Common myeloid progenitor, CD34-positive (primary cell): ENCODE measurements at regions not wholly inside any gene's neighbourhood (a gene's known extent, or its start where the extent isn't known, plus 50 kb on each side); places are given as distances from the start of the nearest gene placed in this dataset.

ENCODE experiments used
- CTCF ChIA-PET: fragments of 350-600 bp; sonication (Branson Sonifier 250); formaldehyde crosslinking; loops from one replicate; lab custom pipeline; 2021; ENCODE audit warnings: antibody characterized with exemption; lab: Charles Lee
- POLR2A ChIA-PET: fragments of 350-600 bp; sonication (Branson Sonifier 250); formaldehyde crosslinking; loops from one replicate; lab custom pipeline; 2021; ENCODE audit warnings: antibody characterized with exemption; lab: Charles Lee
- DNase-seq, 3 donors: peaks; one replicate each; pipeline versions ENCODE4 v3.0.0 to v3.0.0-alpha.2; 2013
- H3K27ac ChIP-seq, 2 experiments: 1 replicate in 1 of 2; 2 replicates in 1 of 2; pipeline ENCODE4 v1.7.0; 2013; ENCODE audit warnings: inconsistent platforms in 2 of 2, low read length in 2 of 2, mild to moderate bottlenecking in 2 of 2, low read depth in 1 of 2, moderate library complexity in 1 of 2; ENCODE audit not compliant: severe bottlenecking in 2 of 2, insufficient read depth in 1 of 2, poor library complexity in 1 of 2
- H3K27me3 ChIP-seq, 5 experiments: replicated peaks in 2 of 5; 1 replicate in 3 of 5; 2 replicates in 2 of 5; pipeline versions ENCODE4 v1.6.1 to v1.7.0; 2013; ENCODE audit warnings: low read length in 4 of 5, mild to moderate bottlenecking in 2 of 5, moderate library complexity in 2 of 5, inconsistent platforms in 1 of 5; ENCODE audit not compliant: insufficient read depth in 5 of 5, control insufficient read depth in 4 of 5
- H3K36me3 ChIP-seq, 4 experiments: 1 replicate in 2 of 4; 2 replicates in 2 of 4; pipeline versions ENCODE4 v1.6.1 to v1.7.0; 2013; ENCODE audit warnings: low read length in 3 of 4, control low read depth in 1 of 4, mild to moderate bottlenecking in 1 of 4; ENCODE audit not compliant: control insufficient read depth in 4 of 4, insufficient read depth in 4 of 4
- H3K4me1 ChIP-seq, 4 experiments: 1 replicate in 3 of 4; 2 replicates in 1 of 4; pipeline versions ENCODE4 v1.6.1 to v1.7.1; 2013; ENCODE audit warnings: low read length in 3 of 4, mild to moderate bottlenecking in 3 of 4, control low read depth in 1 of 4, inconsistent platforms in 1 of 4, moderate library complexity in 1 of 4; ENCODE audit not compliant: control insufficient read depth in 4 of 4, insufficient read depth in 4 of 4; ENCODE audit errors: control extremely low read depth in 1 of 4
- H3K4me3 ChIP-seq, 7 experiments: 1 replicate in 4 of 7; 2 replicates in 3 of 7; pipeline versions ENCODE4 v1.5.1 to v1.7.0; 2013; ENCODE audit warnings: mild to moderate bottlenecking in 7 of 7, low read length in 6 of 7, moderate library complexity in 6 of 7, inconsistent platforms in 2 of 7, low read depth in 2 of 7, control low read depth in 1 of 7; ENCODE audit not compliant: insufficient read depth in 4 of 7, control insufficient read depth in 1 of 7; ENCODE audit errors: extremely low read depth in 1 of 7
- H3K9me3 ChIP-seq, 5 experiments: 1 replicate in 4 of 5; 2 replicates in 1 of 5; pipeline versions ENCODE4 v1.6.1 to v1.7.1; 2013; ENCODE audit warnings: low read length in 4 of 5, mild to moderate bottlenecking in 2 of 5, inconsistent platforms in 1 of 5, low read depth in 1 of 5, moderate library complexity in 1 of 5; ENCODE audit not compliant: control insufficient read depth in 4 of 5, insufficient read depth in 2 of 5; ENCODE audit errors: control extremely low read depth in 1 of 5
- WGBS: methylation state at CpG from one replicate; pipeline ENCODE4 v1.1.5; 2013; ENCODE audit not compliant: insufficient coverage; 5-methylcytosine and 5-hydroxymethylcytosine counted together

DNA sequence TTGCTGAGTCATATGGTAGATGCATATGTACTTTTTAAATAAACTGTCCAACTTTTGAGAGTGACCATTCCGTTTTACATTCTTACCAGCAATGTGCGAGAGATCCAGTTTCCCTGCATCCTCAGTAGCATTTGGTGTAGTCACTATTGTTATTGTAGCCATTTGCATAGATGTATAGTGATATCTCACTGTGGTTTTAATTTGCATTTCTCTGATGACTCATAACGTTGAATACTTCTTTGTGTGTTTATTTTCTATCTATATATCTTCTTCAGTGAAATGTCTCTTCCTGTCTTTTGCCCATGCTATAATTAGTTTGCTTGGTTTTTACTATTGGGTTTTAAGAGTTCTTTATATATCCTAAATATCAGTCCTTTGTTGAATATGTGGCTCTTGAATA lies 255.7 kb upstream of the GRM7 start:
- no peaks in the 10 kb centered on the region for H3K9me3 ChIP-seq
- DNase-seq, result no peak
- H3K27me3 ChIP-seq, result no peaks in the 10 kb centered on the region
- H3K27ac ChIP-seq, result no peak overlapping the region
- 100% methylated on average over 2 of the region's 3 CpGs for WGBS
- no peaks in the 10 kb centered on the region for H3K36me3 ChIP-seq
- H3K4me3 ChIP-seq, result no peak overlapping the region
- POLR2A ChIA-PET, result no interaction called here
- H3K4me1 ChIP-seq, result no peaks in the 10 kb centered on the region
- CTCF ChIA-PET, result no interaction called here

DNA sequence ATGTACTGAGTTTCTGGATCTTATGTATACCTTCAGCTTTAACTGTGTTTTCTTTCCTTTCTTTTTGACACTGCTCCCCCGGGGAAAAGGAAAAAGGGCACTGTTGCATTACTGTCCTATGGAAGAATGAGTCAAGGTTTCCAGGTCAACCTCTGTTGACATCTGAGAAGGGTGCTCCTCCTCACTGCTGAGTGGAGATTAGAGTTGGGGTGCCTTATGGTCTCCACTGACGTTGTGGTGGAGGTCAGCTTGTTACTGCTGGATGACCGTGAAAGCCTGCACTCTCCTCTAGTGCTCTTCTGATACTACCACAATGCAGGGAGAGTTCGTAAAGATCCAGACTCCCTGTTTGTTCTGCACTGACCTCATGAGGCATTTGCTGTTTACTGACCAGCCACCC lies 252.1 kb upstream of the GRM7 start:
- no peak overlapping the region for H3K4me3 ChIP-seq
- H3K9me3 ChIP-seq, result no peaks in the 10 kb centered on the region
- DNase-seq, result no peak
- POLR2A ChIA-PET, result no interaction called here
- H3K4me1 ChIP-seq, result no peaks in the 10 kb centered on the region
- no peaks in the 10 kb centered on the region for H3K27me3 ChIP-seq
- no peak overlapping the region for H3K27ac ChIP-seq
- 91% methylated on average over 4 of the region's 4 CpGs for WGBS
- CTCF ChIA-PET, result no interaction called here
- no peaks in the 10 kb centered on the region for H3K36me3 ChIP-seq

DNA sequence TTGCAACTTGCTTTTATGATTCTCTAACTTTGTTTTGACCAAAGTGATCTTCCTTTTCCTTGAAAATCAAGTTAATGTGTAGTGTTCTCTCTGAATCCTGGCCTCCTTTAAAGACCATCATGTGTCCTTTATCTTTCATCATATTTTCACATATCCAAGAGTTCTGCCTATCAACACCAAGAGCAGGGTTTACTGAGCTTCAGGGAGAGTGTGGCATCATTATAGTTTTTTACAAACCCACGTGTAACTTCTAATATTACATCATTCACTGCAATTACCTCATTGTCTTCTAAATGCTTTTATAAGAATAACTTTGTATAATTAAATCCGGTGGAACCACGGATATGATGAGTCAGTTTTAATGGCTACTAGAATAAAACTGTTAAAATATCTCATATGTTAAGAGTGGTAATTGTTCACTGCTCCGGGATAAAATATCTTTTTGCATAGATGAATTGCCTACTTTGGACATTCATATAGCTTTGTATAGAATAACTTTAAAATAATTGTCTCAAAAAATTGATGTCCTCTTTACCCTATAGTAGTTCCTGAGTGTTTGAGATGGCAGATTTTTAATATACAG lies 248.8 kb upstream of the GRM7 start:
- ChIA-PET CTCF (no interaction called here), POLR2A (no interaction called here)
- Histone ChIP-seq H3K4me1 (no peaks in the 10 kb centered on the region), H3K4me3 (no peak overlapping the region), H3K27me3 (no peaks in the 10 kb centered on the region), H3K27ac (no peak overlapping the region), H3K36me3 (no peaks in the 10 kb centered on the region), H3K9me3 (no peaks in the 10 kb centered on the region)
- no peak for DNase-seq
- no CpG with 5 or more reads among the region's 4 CpGs for WGBS

DNA sequence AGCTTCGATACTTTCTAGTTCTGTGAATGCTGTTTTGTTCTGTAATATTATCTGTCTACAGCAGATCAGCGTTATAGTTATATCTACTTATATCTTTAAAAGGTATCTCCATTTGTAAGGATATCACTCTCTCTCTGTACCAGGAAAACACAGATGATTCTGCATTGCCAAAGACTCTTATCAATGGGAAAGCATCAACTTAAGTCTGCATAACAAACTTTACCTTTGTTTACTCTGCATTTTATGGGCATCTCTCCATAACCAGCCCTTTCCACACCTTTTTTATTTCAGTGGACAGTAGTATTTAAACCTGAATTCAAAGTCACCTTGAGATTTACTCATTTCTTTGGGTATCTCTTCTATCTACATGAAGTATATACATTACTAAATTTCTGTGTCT lies 238.7 kb upstream of the GRM7 start:
- Histone ChIP-seq H3K36me3 (no peaks in the 10 kb centered on the region), H3K27ac (no peak overlapping the region), H3K4me3 (no peak overlapping the region), H3K4me1 (no peaks in the 10 kb centered on the region), H3K9me3 (no peaks in the 10 kb centered on the region), H3K27me3 (peaks cover 0 to 2% (median 0%) of the 10 kb centered on the region in 5 experiments)
- no CpG with 5 or more reads among the region's 2 CpGs for WGBS
- CTCF ChIA-PET, result interaction anchor here (0.6 kb wide), 1 partner anchor 123 kb away, joined by 3 read pairs; no protein-coding TSS in a partner anchor
- no peak for DNase-seq
- POLR2A ChIA-PET, result no interaction called here

DNA sequence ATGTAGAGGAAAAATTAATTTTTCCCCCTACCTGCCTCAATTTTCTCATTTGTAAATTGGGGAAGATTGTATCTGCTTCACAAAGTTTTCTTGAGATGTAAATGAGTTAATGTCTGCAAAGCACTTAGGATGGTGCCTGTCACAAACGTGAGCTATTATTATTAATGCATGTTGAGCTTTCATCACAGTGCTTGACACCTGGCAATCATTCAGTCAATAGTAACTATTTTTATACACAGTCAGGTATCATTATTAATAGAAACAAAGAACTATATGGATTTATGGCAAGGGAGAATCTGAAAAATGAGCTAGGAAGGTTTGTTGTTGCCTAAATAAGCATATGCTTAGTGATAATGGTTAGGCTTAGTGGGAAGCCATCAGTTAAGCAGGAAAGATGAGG lies 238.2 kb upstream of the GRM7 start:
- DNase-seq, result no peak
- H3K9me3 ChIP-seq, result no peaks in the 10 kb centered on the region
- no peak overlapping the region for H3K27ac ChIP-seq
- peaks cover 0 to 2% (median 0%) of the 10 kb centered on the region in 5 experiments for H3K27me3 ChIP-seq
- H3K4me1 ChIP-seq, result no peaks in the 10 kb centered on the region
- POLR2A ChIA-PET, result no interaction called here
- no peaks in the 10 kb centered on the region for H3K36me3 ChIP-seq
- WGBS, result no CpG with 5 or more reads among the region's 1 CpG
- H3K4me3 ChIP-seq, result no peak overlapping the region
- CTCF ChIA-PET, result no interaction called here

DNA sequence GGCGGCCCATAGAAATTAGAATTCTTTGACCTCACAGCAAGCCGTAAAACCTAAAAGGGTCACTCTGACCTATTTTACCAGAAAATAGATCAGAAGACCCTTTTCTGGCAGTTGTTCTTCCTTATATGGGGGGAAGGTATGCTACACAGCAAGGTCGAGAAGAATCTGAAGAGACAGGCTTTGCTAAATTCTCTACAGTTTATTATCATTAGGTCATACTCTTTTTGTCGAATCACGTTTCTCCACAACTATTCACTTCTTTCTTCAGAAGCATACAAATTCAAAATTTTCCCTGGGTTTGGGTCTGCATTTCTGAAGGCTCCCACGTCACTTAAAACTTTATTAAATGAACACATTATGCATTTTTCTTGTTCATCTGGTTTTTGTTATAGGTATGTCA lies 229.5 kb upstream of the GRM7 start:
- H3K27ac ChIP-seq, result no peak overlapping the region
- ChIA-PET CTCF (no interaction called here), POLR2A (no interaction called here)
- DNase-seq, result no peak
- H3K36me3 ChIP-seq, result no peaks in the 10 kb centered on the region
- H3K4me1 ChIP-seq, result no peaks in the 10 kb centered on the region
- H3K27me3 ChIP-seq, result no peaks in the 10 kb centered on the region
- H3K9me3 ChIP-seq, result no peaks in the 10 kb centered on the region
- no CpG with 5 or more reads among the region's 6 CpGs for WGBS
- no peak overlapping the region for H3K4me3 ChIP-seq

DNA sequence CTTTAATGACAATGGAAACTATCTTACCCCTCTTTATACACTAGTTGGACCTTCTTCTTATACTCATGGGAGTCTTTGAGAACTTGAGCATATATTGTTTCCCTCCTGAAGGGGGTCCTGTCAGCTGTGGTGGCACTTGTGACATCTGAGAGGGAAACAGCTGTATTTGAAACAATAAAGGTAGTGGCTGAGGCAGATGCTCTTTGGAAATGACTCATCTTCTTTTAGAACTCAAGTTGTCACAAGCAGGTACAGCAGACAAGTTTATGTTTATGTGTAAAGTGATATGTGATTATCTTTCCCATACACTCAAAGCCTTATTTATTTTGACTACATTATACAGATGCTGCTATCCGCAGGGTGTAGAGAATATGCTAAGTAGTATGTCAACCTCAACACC lies 220.0 kb upstream of the GRM7 start:
- H3K4me1 ChIP-seq, result no peaks in the 10 kb centered on the region
- ChIA-PET POLR2A (no interaction called here), CTCF (no interaction called here)
- no peak for DNase-seq
- H3K9me3 ChIP-seq, result peaks cover 0 to 3% (median 0%) of the 10 kb centered on the region in 5 experiments
- H3K4me3 ChIP-seq, result no peak overlapping the region
- no peaks in the 10 kb centered on the region for H3K36me3 ChIP-seq
- 100% methylated on average over 1 of the region's 1 CpG for WGBS
- no peak overlapping the region for H3K27ac ChIP-seq
- no peaks in the 10 kb centered on the region for H3K27me3 ChIP-seq
